MM.1S (cell line): ENCODE measurements at regions not wholly inside any gene's neighbourhood (a gene's known extent, or its start where the extent isn't known, plus 50 kb on each side); places are given as distances from the start of the nearest gene placed in this dataset.

Experiments used
- DNase-seq: peaks from one replicate; pipeline ENCODE4 v3.0.0-alpha.2; 2015
- H2AFZ ChIP-seq: fragments of 300-600 bp; sonication (generic); 2 replicates; pipeline ENCODE4 v1.6.0; 2016; ENCODE audit warnings: antibody characterized with exemption, low read length
- H3F3A ChIP-seq: fragments of 300-600 bp; sonication (generic); 2 replicates; pipeline ENCODE4 v1.6.1; 2016; ENCODE audit warnings: mild to moderate bottlenecking, antibody characterized with exemption, low read length, moderate library complexity, mixed read lengths; ENCODE audit not compliant: insufficient read depth
- H3K27ac ChIP-seq: fragments of 300-600 bp; sonication (generic); 2 replicates; pipeline ENCODE4 v1.5.1; 2016; ENCODE audit warnings: mild to moderate bottlenecking, low read length
- H3K27me3 ChIP-seq: fragments of 300-600 bp; sonication (generic); replicated peaks from 2 replicates; pipeline ENCODE4 v1.6.0; 2016; ENCODE audit warnings: low read length; ENCODE audit not compliant: insufficient read depth
- H3K36me3 ChIP-seq: fragments of 300-600 bp; sonication (generic); replicated peaks from 2 replicates; pipeline ENCODE4 v1.6.1; 2016; ENCODE audit warnings: mild to moderate bottlenecking, low read length, mixed read lengths; ENCODE audit not compliant: insufficient read depth
- H3K4me1 ChIP-seq: fragments of 300-600 bp; sonication (generic); 2 replicates; pipeline ENCODE4 v1.6.1; 2016; ENCODE audit warnings: low read length, mixed read lengths
- H3K4me2 ChIP-seq: fragments of 300-600 bp; sonication (generic); 2 replicates; pipeline ENCODE4 v1.6.0; 2016; ENCODE audit warnings: low read depth, low read length
- H3K4me3 ChIP-seq: fragments of 300-600 bp; sonication (generic); 2 replicates; pipeline ENCODE4 v1.5.1; 2016; ENCODE audit warnings: low read length, mixed read lengths
- H3K79me2 ChIP-seq: fragments of 300-600 bp; sonication (generic); 2 replicates; pipeline ENCODE4 v1.6.1; 2016; ENCODE audit warnings: mixed run types, low read length, mixed read lengths
- H3K9ac ChIP-seq: fragments of 300-600 bp; sonication (generic); 2 replicates; pipeline ENCODE4 v1.6.1; 2016; ENCODE audit warnings: low read length, mixed read lengths
- H3K9me2 ChIP-seq: fragments of 300-600 bp; sonication (generic); replicated peaks from 2 replicates; pipeline ENCODE4 v1.6.1; 2016; ENCODE audit warnings: mild to moderate bottlenecking, low read length, mixed read lengths; ENCODE audit not compliant: insufficient read depth
- H3K9me3 ChIP-seq: fragments of 300-600 bp; sonication (generic); replicated peaks from 2 replicates; pipeline ENCODE4 v1.6.1; 2016; ENCODE audit warnings: mild to moderate bottlenecking, low read length, mixed read lengths; ENCODE audit not compliant: insufficient read depth
- H4K20me1 ChIP-seq: fragments of 300-600 bp; sonication (generic); 2 replicates; pipeline ENCODE4 v1.6.1; 2016; ENCODE audit warnings: mild to moderate bottlenecking, low read length, moderate library complexity, mixed read lengths; ENCODE audit not compliant: insufficient read depth
- CTCF ChIP-seq: fragments of 300-600 bp; sonication (generic); IDR thresholded peaks from 2 replicates; pipeline ENCODE4 v1.5.1; 2016; ENCODE audit warnings: antibody characterized with exemption, low read length, mixed read lengths
- EZH2 ChIP-seq: fragments of 300-600 bp; sonication (generic); optimal IDR thresholded peaks from 2 replicates; pipeline ENCODE3; 2017; ENCODE audit warnings: low read depth, mild to moderate bottlenecking, antibody characterized with exemption, low read length, mixed read lengths
- EZH2phosphoT487 ChIP-seq: fragments of 300-600 bp; sonication (generic); IDR thresholded peaks from 2 replicates; pipeline ENCODE4 v1.6.1; 2018; ENCODE audit warnings: antibody characterized with exemption, low read length

GRCh38 chr7:86955895-86956503 is 103.5 kb downstream of the ELAPOR2 start:
- no peaks in the 10 kb centered on the region for H3K27me3 ChIP-seq
- H3K79me2 ChIP-seq: no peaks in the 10 kb centered on the region
- H3K4me3 ChIP-seq: no peak overlapping the region
- H3K9me3 ChIP-seq: no peaks in the 10 kb centered on the region
- TF ChIP-seq EZH2phosphoT487 (no peak), CTCF (no peak), EZH2 (no peak)
- no peaks in the 10 kb centered on the region for H3F3A ChIP-seq
- H3K4me1 ChIP-seq: peaks cover 4% of the 10 kb centered on the region; the same call in 1 of the 2 replicates
- DNase-seq: no peak
- H3K4me2 ChIP-seq: peak overlapping the region; percentile 14; the same call in 1 of the 2 replicates
- H3K27ac ChIP-seq: no peak overlapping the region
- no peaks in the 10 kb centered on the region for H4K20me1 ChIP-seq
- no peaks in the 10 kb centered on the region for H3K9me2 ChIP-seq
- no peak overlapping the region for H2AFZ ChIP-seq
- no peaks in the 10 kb centered on the region for H3K36me3 ChIP-seq
- no peak overlapping the region for H3K9ac ChIP-seq

GRCh38 chr7:86954971-86955370 is 104.5 kb downstream of the ELAPOR2 start:
- Histone ChIP-seq H3K4me3 (no peak overlapping the region), H3K9me3 (no peaks in the 10 kb centered on the region), H3F3A (no peaks in the 10 kb centered on the region), H3K9me2 (no peaks in the 10 kb centered on the region), H4K20me1 (no peaks in the 10 kb centered on the region), H3K27ac (no peak overlapping the region), H3K79me2 (no peaks in the 10 kb centered on the region), H2AFZ (no peak overlapping the region), H3K27me3 (no peaks in the 10 kb centered on the region), H3K4me1 (peaks cover 4% of the 10 kb centered on the region; the same call in 1 of the 2 replicates), H3K4me2 (no peak overlapping the region), H3K9ac (no peak overlapping the region), H3K36me3 (no peaks in the 10 kb centered on the region)
- DNase-seq: no peak
- TF ChIP-seq CTCF: no peak
- TF ChIP-seq EZH2: no peak
- no peak for TF ChIP-seq EZH2phosphoT487

- Histone ChIP-seq H4K20me1 (no peaks in the 10 kb centered on the region), H2AFZ (no peak overlapping the region), H3K4me1 (peaks cover 4% of the 10 kb centered on the region; the same call in 1 of the 2 replicates), H3K79me2 (no peaks in the 10 kb centered on the region), H3F3A (no peaks in the 10 kb centered on the region), H3K9me2 (no peaks in the 10 kb centered on the region), H3K4me2 (no peak overlapping the region), H3K27ac (no peak overlapping the region), H3K36me3 (no peaks in the 10 kb centered on the region), H3K27me3 (no peaks in the 10 kb centered on the region), H3K9me3 (no peaks in the 10 kb centered on the region), H3K4me3 (no peak overlapping the region), H3K9ac (no peak overlapping the region)
- no peak for DNase-seq
- no peak for TF ChIP-seq EZH2phosphoT487
- no peak for TF ChIP-seq EZH2
- TF ChIP-seq CTCF: no peak
Observed at GRCh38 chr7:86953653-86954336, 105.7 kb downstream of the ELAPOR2 start.
